ENCODE measurements at regions not wholly inside any gene's neighbourhood (a gene's known extent, or its start where the extent isn't known, plus 50 kb on each side); places are given as distances from the start of the nearest gene placed in this dataset.

DNA sequence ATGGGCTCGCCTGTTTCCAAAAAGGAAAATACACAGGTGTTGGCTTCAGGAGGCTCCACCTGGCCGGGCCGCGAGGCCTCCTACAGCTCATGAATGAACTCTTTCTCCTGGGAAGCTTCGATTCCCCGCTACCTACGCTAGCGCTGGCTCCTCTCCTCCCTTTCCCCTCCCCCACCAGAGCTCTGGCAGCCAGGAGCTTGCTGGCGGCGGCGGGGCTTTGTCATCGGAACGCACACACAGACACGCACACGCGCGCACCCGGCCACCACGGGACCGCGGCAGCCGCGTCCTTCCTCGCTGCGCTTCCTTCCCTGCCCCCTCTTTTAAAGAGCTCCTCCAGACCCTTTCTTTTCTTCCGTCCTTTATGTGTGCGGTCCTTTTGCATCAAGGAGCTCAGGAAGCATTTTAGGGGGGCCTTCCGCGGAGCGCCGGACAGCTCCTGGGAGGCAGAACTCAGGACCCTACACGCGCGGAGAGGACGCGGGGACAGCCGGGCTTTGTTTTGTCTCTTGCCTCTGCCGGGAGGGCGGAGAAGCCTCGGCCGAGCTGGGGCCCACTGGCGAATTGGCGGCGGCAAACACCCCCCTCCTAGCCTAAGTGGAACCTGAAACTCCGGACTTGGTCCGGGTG, 70.2 kb upstream of the BCOR start:
- no peaks in the 10 kb centered on the region for H3K9me3 ChIP-seq (ENCODE audit: control insufficient read depth, low read length)
- peak overlapping the region; percentile 45 for H3K4me3 ChIP-seq (ENCODE audit: insufficient read depth, low read depth, low read length, poor library complexity, severe bottlenecking)
- H3K27ac ChIP-seq (ENCODE audit: insufficient read depth, low read length, poor library complexity, severe bottlenecking): no peak overlapping the region
- no peaks in the 10 kb centered on the region for H3K27me3 ChIP-seq (replicated peaks; ENCODE audit: control insufficient read depth, insufficient read depth, low read length, poor library complexity, severe bottlenecking)
- no peak for DNase-seq
- peaks cover 21% of the 10 kb centered on the region for H3K4me1 ChIP-seq (ENCODE audit: control insufficient read depth, insufficient read depth, low read length, poor library complexity, severe bottlenecking)
- H3K36me3 ChIP-seq (ENCODE audit: control insufficient read depth, insufficient read depth, low read length): no peaks in the 10 kb centered on the region

DNA sequence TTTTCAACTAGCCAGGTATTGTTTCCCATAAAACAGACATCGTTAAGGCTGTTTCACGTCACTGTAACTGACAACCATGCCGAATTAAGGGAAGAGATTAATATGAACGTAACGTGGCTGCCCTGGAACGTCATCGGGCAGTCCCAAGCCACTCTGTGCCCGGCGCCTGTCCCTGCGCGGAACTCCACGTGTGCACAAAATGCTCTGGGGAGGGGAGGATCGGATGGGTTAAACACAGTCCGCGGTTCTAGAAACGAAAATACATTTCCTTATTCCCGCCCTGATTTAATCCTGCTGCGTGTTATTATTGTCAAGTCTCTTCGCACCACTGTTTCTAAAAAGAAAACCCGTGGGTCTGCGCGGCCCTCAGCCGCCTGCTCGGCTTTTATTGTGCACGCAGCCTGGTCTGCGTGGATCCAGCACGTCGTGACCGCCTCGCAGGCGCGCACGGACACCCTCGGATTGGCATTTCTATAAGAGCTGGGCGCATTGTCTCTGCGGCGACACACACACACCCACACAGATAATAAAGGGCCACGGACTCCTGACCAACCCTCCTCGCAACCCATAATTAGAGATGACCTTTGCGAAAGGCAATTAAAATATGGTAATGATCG, 69.6 kb upstream of the BCOR start:
- H3K4me1 ChIP-seq (ENCODE audit: control insufficient read depth, insufficient read depth, low read length, poor library complexity, severe bottlenecking): peaks cover 20% of the 10 kb centered on the region
- H3K4me3 ChIP-seq (ENCODE audit: insufficient read depth, low read depth, low read length, poor library complexity, severe bottlenecking): peak overlapping the region; percentile 45
- DNase-seq: no peak
- no peaks in the 10 kb centered on the region for H3K36me3 ChIP-seq (ENCODE audit: control insufficient read depth, insufficient read depth, low read length)
- H3K27ac ChIP-seq (ENCODE audit: insufficient read depth, low read length, poor library complexity, severe bottlenecking): no peak overlapping the region
- H3K27me3 ChIP-seq (replicated peaks; ENCODE audit: control insufficient read depth, insufficient read depth, low read length, poor library complexity, severe bottlenecking): no peaks in the 10 kb centered on the region
- no peaks in the 10 kb centered on the region for H3K9me3 ChIP-seq (ENCODE audit: control insufficient read depth, low read length)

DNA sequence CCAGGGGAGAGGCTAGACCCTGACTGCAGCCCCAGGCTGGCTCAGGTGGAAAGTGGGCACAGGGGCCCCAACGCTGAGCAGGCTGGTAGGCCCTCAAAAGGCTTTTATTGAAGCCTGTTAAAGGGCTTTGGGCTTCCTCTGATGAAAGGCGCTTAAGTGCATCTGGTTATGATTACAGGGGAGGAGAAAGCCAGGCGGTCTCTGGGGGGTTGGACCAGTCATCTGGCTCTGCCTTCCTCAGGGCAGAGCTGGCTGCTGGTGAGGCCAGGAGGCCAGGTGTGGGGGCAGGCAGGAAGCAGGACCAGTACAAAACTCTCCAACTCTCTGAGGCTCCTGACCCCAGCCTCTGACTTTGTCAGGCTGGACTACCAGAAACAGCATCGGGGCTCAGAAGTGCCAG, 68.8 kb upstream of the BCOR start:
- Histone ChIP-seq H3K36me3 (ENCODE audit: control insufficient read depth, insufficient read depth, low read length) (no peaks in the 10 kb centered on the region), H3K27me3 (replicated peaks; ENCODE audit: control insufficient read depth, insufficient read depth, low read length, poor library complexity, severe bottlenecking) (no peaks in the 10 kb centered on the region), H3K4me1 (ENCODE audit: control insufficient read depth, insufficient read depth, low read length, poor library complexity, severe bottlenecking) (peaks cover 20% of the 10 kb centered on the region), H3K9me3 (ENCODE audit: control insufficient read depth, low read length) (no peaks in the 10 kb centered on the region), H3K4me3 (ENCODE audit: insufficient read depth, low read depth, low read length, poor library complexity, severe bottlenecking) (peak overlapping the region; percentile 45), H3K27ac (ENCODE audit: insufficient read depth, low read length, poor library complexity, severe bottlenecking) (no peak overlapping the region)
- DNase-seq: no peak

DNA sequence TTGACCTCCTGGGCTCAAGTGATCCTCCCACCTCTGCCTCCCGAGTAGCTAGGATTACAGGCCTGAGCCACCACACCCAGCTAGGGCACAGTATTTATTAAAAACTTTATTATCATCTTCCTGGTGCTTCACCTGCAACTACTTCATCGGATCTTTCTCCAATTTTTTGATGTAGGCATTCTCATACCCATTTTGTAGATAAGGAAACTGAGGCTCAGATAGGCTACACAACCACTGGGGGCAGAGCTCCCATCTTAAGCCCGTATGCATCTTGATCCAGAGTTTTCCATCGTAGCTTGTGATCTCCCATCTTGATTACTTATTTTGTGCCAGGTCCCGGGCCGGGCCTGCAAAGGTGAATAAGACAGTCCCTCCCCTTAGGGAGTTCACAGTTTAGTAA, 68.1 kb upstream of the BCOR start:
- Histone ChIP-seq H3K4me3 (ENCODE audit: insufficient read depth, low read depth, low read length, poor library complexity, severe bottlenecking) (no peak overlapping the region), H3K9me3 (ENCODE audit: control insufficient read depth, low read length) (no peaks in the 10 kb centered on the region), H3K27ac (ENCODE audit: insufficient read depth, low read length, poor library complexity, severe bottlenecking) (no peak overlapping the region), H3K36me3 (ENCODE audit: control insufficient read depth, insufficient read depth, low read length) (no peaks in the 10 kb centered on the region), H3K4me1 (ENCODE audit: control insufficient read depth, insufficient read depth, low read length, poor library complexity, severe bottlenecking) (peaks cover 15% of the 10 kb centered on the region), H3K27me3 (replicated peaks; ENCODE audit: control insufficient read depth, insufficient read depth, low read length, poor library complexity, severe bottlenecking) (no peaks in the 10 kb centered on the region)
- DNase-seq: no peak

DNA sequence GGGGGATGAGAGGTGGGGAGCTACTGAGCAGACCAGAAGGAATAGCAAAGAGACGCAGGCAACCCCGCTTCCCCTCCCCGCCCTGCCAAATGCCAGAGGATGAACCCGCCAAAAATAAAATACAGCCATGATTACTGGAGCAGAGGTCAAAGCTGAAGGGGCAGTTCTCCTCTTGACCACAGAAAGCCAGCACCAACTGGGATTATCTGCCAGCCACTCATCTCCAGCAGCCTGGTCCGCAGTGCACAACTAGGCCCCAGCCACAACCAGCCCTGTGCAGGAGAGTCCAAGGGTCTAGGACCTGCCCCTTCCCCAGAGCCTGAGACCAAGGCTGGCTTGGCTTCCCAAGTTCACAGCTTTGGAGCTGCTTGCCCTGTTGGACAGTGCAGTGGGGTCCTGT, 67.4 kb upstream of the BCOR start:
- Histone ChIP-seq H3K9me3 (ENCODE audit: control insufficient read depth, low read length) (no peaks in the 10 kb centered on the region), H3K36me3 (ENCODE audit: control insufficient read depth, insufficient read depth, low read length) (no peaks in the 10 kb centered on the region), H3K27me3 (replicated peaks; ENCODE audit: control insufficient read depth, insufficient read depth, low read length, poor library complexity, severe bottlenecking) (no peaks in the 10 kb centered on the region), H3K27ac (ENCODE audit: insufficient read depth, low read length, poor library complexity, severe bottlenecking) (no peak overlapping the region), H3K4me3 (ENCODE audit: insufficient read depth, low read depth, low read length, poor library complexity, severe bottlenecking) (no peak overlapping the region), H3K4me1 (ENCODE audit: control insufficient read depth, insufficient read depth, low read length, poor library complexity, severe bottlenecking) (peaks cover 9% of the 10 kb centered on the region)
- no peak for DNase-seq

DNA sequence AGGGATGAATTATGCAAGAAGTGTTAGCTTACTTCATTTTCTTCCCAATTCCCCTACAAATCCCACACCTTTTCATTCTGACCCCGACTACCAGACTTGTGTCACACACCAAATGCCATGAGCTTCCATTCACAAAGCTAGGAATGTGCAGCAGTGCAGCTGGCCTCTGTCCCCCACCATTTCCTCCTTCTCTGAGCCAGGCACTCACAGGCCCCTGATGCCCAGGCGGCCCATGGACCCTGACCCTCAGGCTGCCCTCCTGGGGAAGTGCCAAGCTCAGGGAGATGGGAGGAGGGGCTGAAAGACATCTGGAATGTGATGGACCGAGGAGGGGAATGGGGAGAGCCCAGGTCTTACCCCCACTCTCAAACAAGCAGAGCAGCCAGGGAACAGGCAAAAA, 67.0 kb upstream of the BCOR start:
- Histone ChIP-seq H3K36me3 (ENCODE audit: control insufficient read depth, insufficient read depth, low read length) (no peaks in the 10 kb centered on the region), H3K4me1 (ENCODE audit: control insufficient read depth, insufficient read depth, low read length, poor library complexity, severe bottlenecking) (peaks cover 5% of the 10 kb centered on the region), H3K27ac (ENCODE audit: insufficient read depth, low read length, poor library complexity, severe bottlenecking) (no peak overlapping the region), H3K9me3 (ENCODE audit: control insufficient read depth, low read length) (no peaks in the 10 kb centered on the region), H3K4me3 (ENCODE audit: insufficient read depth, low read depth, low read length, poor library complexity, severe bottlenecking) (no peak overlapping the region), H3K27me3 (replicated peaks; ENCODE audit: control insufficient read depth, insufficient read depth, low read length, poor library complexity, severe bottlenecking) (no peaks in the 10 kb centered on the region)
- DNase-seq: no peak

DNA sequence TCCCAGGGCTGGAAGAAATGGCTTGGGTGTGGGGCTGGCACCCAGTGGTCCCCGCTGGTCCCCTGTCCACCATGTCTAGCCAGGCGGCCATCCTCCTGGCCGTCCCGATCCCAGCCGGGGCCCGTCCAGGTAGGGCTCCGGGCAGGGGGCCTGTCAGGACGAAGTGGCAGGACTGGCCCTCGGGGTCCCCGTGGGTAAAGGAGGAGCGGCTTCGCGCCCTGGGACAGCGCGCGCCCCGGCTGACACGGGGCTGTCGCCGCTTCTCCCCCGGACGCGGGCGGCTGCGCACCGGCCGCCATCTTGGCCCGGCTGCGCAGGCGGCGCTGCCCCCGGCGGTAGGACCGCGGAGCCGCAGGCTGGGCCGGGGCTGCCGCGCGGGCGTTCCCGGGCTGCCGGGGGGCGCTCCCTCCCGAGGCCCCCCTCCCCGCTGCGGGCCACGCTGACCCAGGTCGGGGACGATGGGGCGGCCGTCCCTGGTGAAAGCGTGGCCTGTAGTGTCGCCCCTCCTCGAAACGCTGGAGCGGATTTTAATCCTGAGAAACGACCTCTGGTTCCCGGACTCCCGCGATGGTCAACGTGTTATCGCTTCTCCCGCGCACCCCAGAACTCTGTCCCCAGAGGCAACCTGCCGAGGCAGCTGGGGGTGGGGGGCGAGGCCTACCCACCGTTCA, 60.4 kb upstream of the BCOR start:
- Histone ChIP-seq H3K27me3 (replicated peaks; ENCODE audit: control insufficient read depth, insufficient read depth, low read length, poor library complexity, severe bottlenecking) (no peaks in the 10 kb centered on the region), H3K36me3 (ENCODE audit: control insufficient read depth, insufficient read depth, low read length) (no peaks in the 10 kb centered on the region), H3K4me1 (ENCODE audit: control insufficient read depth, insufficient read depth, low read length, poor library complexity, severe bottlenecking) (peaks cover 6% of the 10 kb centered on the region), H3K9me3 (ENCODE audit: control insufficient read depth, low read length) (no peaks in the 10 kb centered on the region), H3K27ac (ENCODE audit: insufficient read depth, low read length, poor library complexity, severe bottlenecking) (no peak overlapping the region), H3K4me3 (ENCODE audit: insufficient read depth, low read depth, low read length, poor library complexity, severe bottlenecking) (peak overlapping the region; percentile 39)
- DNase-seq: no peak

DNA sequence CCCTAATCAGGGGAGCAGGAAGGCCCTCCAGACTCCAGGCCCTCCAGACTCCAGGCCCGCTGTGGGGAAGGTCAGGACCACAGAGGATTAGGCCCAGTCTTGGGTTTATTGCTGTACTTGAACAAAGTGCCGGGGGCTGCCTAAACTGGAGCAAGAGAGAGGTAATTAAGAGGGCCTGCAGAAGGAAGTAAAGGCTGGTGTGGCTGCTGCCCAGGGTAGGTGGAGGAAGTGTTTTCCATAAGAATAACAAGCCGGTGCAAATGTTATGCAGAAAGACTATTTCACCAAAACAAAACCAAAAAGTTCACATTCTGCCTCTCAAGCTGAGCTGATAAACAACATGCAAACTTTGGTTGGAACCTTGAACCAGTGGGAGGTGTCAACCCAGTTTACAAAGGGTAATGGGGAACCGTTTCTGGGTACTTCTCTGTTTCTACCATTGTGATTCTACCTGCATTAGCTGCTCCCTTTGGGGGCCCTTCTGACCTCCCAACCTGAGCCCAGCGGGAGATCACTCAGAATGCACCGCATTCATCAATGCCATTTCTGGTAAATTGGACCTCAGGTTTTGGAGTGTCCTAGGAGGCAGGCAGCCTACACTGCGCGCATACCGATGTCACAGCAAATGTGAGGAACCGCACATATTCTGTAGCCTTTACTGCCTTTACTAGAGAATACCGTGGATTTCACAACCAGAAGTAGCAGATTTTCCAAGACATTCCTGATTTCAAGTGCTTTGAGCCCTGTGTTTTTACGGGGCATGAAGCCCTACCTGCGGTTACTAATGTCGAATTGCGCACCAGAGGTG, 59.7 kb upstream of the BCOR start:
- no peaks in the 10 kb centered on the region for H3K9me3 ChIP-seq (ENCODE audit: control insufficient read depth, low read length)

DNA sequence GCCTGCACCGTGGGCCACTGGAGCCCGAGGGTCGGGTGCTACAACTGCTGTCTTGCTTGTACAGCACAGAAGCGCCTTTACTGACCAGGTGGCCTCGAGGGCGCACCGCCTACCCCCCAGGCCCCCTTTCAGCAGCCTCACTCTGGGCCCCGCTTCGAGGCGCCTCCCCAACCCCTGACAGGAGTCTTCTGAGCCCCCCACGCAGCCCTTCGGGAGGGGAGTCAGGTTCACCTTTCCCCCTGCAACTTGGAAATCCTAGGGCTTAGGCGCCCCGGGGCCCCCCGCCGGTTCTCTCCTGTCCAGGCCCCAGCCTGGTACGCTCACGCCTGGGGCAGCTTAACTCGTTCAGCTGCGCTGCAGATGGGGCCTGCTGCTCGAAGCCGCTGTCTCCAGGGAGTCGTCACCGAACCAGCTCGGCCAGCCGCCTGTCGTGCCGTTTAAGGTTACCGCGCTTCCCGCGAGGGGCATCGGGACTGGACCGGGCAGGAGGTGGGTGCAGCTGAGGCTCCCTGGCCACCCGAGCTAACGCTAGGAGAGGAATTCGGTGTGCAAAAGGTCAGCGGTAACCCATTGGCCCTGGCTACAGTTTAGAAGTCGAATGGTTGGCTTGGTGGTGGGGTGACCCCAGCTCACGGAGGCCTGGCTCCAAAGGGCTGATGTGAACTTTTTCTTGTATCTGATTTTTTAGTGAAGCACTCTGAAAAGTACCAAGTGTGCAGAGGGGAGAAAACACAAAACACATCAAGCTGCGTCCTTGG, 58.9 kb upstream of the BCOR start:
- no peak overlapping the region for H3K27ac ChIP-seq (ENCODE audit: insufficient read depth, low read length, poor library complexity, severe bottlenecking)
- no peaks in the 10 kb centered on the region for H3K36me3 ChIP-seq (ENCODE audit: control insufficient read depth, insufficient read depth, low read length)
- no peak for DNase-seq
- no peaks in the 10 kb centered on the region for H3K9me3 ChIP-seq (ENCODE audit: control insufficient read depth, low read length)
- H3K4me1 ChIP-seq (ENCODE audit: control insufficient read depth, insufficient read depth, low read length, poor library complexity, severe bottlenecking): peaks cover 13% of the 10 kb centered on the region
- no peak overlapping the region for H3K4me3 ChIP-seq (ENCODE audit: insufficient read depth, low read depth, low read length, poor library complexity, severe bottlenecking)
- no peaks in the 10 kb centered on the region for H3K27me3 ChIP-seq (replicated peaks; ENCODE audit: control insufficient read depth, insufficient read depth, low read length, poor library complexity, severe bottlenecking)

More for the DNA sequence above, 59.7 kb upstream of the BCOR start:
- H3K4me3 ChIP-seq (ENCODE audit: insufficient read depth, low read depth, low read length, poor library complexity, severe bottlenecking): peak overlapping the region; percentile 39
- no peaks in the 10 kb centered on the region for H3K36me3 ChIP-seq (ENCODE audit: control insufficient read depth, insufficient read depth, low read length)
- H3K27me3 ChIP-seq (replicated peaks; ENCODE audit: control insufficient read depth, insufficient read depth, low read length, poor library complexity, severe bottlenecking): no peaks in the 10 kb centered on the region
- no peak for DNase-seq
- H3K4me1 ChIP-seq (ENCODE audit: control insufficient read depth, insufficient read depth, low read length, poor library complexity, severe bottlenecking): peaks cover 8% of the 10 kb centered on the region
- no peak overlapping the region for H3K27ac ChIP-seq (ENCODE audit: insufficient read depth, low read length, poor library complexity, severe bottlenecking)

Data from effector memory CD4-positive, alpha-beta T cell (primary cell).